Endothelial cell (in vitro differentiated cells): ENCODE measurements at regions not wholly inside any gene's neighbourhood (a gene's known extent, or its start where the extent isn't known, plus 50 kb on each side); places are given as distances from the start of the nearest gene placed in this dataset.

ENCODE experiments used
- DNase-seq: peaks from one replicate; pipeline ENCODE4 v3.0.0; 2021; ENCODE audit warnings: low spot score
- H3K27ac Mint-ChIP-seq: one replicate; pipeline ENCODE4 v1.8.0; 2021; ENCODE audit warnings: mixed read lengths, inconsistent platforms; ENCODE audit not compliant: unreplicated experiment
- H3K27me3 Mint-ChIP-seq: one replicate; pipeline ENCODE4 v1.8.0; 2021; ENCODE audit warnings: mild to moderate bottlenecking, moderate library complexity, mixed read lengths, inconsistent platforms; ENCODE audit not compliant: unreplicated experiment
- H3K36me3 Mint-ChIP-seq: one replicate; pipeline ENCODE4 v1.8.0; 2021; ENCODE audit warnings: mild to moderate bottlenecking, low read depth, mixed read lengths, inconsistent platforms; ENCODE audit not compliant: unreplicated experiment
- H3K4me1 Mint-ChIP-seq: one replicate; pipeline ENCODE4 v1.8.0; 2021; ENCODE audit warnings: mild to moderate bottlenecking, mixed read lengths, inconsistent platforms; ENCODE audit not compliant: unreplicated experiment
- H3K4me3 Mint-ChIP-seq: one replicate; pipeline ENCODE4 v1.8.0; 2021; ENCODE audit warnings: mild to moderate bottlenecking, mixed read lengths, inconsistent platforms; ENCODE audit not compliant: unreplicated experiment
- H3K9me3 Mint-ChIP-seq: one replicate; pipeline ENCODE4 v1.8.0; 2021; ENCODE audit warnings: mixed read lengths, inconsistent platforms; ENCODE audit not compliant: unreplicated experiment
- CTCF ChIP-seq: fragments of 200-600 bp; sonication (generic); IDR thresholded peaks from one replicate; pipeline ENCODE4 v1.5.0; 2021; ENCODE audit warnings: antibody characterized with exemption; ENCODE audit not compliant: unreplicated experiment

DNA sequence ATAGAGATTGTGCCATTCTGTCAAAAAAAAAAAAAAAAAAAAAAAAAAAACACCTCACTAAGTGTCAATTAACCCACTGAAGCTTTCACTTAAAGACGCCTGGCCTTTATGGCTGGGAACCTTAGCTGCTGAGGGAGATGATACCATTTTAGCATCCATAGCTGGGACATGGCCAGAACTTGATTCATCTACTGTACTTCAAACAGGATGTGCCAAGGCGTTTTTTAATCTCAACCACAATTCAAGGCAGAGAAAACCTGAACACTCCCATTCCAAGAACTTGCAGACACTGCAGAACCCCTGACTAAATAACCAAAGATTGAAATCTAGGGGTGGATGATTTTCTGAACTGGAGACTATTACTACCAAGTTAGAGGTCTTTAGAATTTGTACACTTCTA lies 996.6 kb downstream of the SORCS1 start:
- H3K4me1 Mint-ChIP-seq, result no peaks in the 10 kb centered on the region
- no peak overlapping the region for H3K27ac Mint-ChIP-seq
- no peak overlapping the region for H3K4me3 Mint-ChIP-seq
- H3K27me3 Mint-ChIP-seq, result no peaks in the 10 kb centered on the region
- TF ChIP-seq CTCF, result no peak
- H3K36me3 Mint-ChIP-seq, result no peaks in the 10 kb centered on the region
- DNase-seq, result no peak
- no peaks in the 10 kb centered on the region for H3K9me3 Mint-ChIP-seq

DNA sequence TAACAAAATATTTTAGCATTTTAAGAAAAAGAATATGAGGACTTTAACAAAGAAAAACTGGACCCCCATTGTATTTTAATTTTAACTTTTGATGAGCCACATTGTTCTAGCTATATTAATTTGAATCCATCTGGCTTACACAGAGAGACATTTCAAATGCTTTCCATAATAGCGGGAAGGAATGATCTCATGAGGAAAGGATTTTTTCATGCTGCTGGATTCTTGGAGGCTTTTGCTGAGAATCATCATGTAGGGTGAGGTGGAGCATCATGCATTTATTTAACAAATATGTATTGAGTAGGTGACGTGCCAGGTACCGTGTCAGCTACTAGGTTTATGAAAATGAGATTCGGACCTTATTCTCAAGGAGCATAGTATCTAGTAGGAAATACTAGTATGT lies 1006.3 kb downstream of the SORCS1 start:
- no peak overlapping the region for H3K27ac Mint-ChIP-seq

GRCh38 chr10:106147021-106147420 lies 1017.5 kb downstream of the SORCS1 start:
- Mint-ChIP-seq H3K4me3 (no peak overlapping the region), H3K27ac (no peak overlapping the region), H3K4me1 (no peaks in the 10 kb centered on the region), H3K27me3 (no peaks in the 10 kb centered on the region), H3K9me3 (no peaks in the 10 kb centered on the region), H3K36me3 (no peaks in the 10 kb centered on the region)
- no peak for TF ChIP-seq CTCF
- no peak for DNase-seq

More for the DNA sequence above, 1006.3 kb downstream of the SORCS1 start:
- Mint-ChIP-seq H3K4me1 (no peaks in the 10 kb centered on the region), H3K27me3 (no peaks in the 10 kb centered on the region), H3K9me3 (no peaks in the 10 kb centered on the region), H3K4me3 (no peak overlapping the region), H3K36me3 (no peaks in the 10 kb centered on the region)
- TF ChIP-seq CTCF, result no peak
- DNase-seq, result no peak

DNA sequence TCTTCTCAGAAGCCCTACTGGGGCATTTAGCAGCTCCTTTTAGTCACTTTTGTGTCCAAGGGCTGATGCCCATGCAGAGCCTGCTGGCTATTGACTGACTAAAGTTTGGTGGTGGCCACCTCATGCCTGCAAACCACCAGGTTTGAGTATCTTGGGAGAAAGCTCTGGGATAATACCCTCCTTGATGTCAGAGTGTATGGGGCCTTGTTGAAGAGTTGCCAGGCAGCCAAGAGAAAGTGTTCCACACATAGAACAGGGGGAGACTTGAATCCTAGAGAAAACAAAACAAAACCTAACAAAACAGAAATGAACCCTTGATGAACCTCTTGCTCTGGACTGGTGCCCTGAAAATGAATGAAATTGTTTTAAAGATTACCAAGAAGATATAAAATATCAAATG lies 1024.6 kb downstream of the SORCS1 start:
- Mint-ChIP-seq H3K4me3 (no peak overlapping the region), H3K36me3 (no peaks in the 10 kb centered on the region), H3K9me3 (no peaks in the 10 kb centered on the region), H3K27ac (no peak overlapping the region), H3K27me3 (no peaks in the 10 kb centered on the region), H3K4me1 (no peaks in the 10 kb centered on the region)
- no peak for TF ChIP-seq CTCF
- DNase-seq, result no peak

GRCh38 chr10:106136175-106136574 lies 1028.3 kb downstream of the SORCS1 start:
- H3K27ac Mint-ChIP-seq, result no peak overlapping the region
- H3K4me3 Mint-ChIP-seq, result no peak overlapping the region
- no peaks in the 10 kb centered on the region for H3K9me3 Mint-ChIP-seq
- H3K36me3 Mint-ChIP-seq, result no peaks in the 10 kb centered on the region
- H3K27me3 Mint-ChIP-seq, result no peaks in the 10 kb centered on the region
- no peak for DNase-seq
- no peaks in the 10 kb centered on the region for H3K4me1 Mint-ChIP-seq
- TF ChIP-seq CTCF, result no peak
